Forelimb muscle (tissue), 1 donor: ENCODE measurements at regions not wholly inside any gene's neighbourhood (a gene's known extent, or its start where the extent isn't known, plus 50 kb on each side); places are given as distances from the start of the nearest gene placed in this dataset.
"Not testable (repeated sequence)": the region's sequence is repeated elsewhere in the genome, so short reads cannot be mapped to it uniquely, and the experiment has no call there.

ENCODE experiments used
- DNase-seq: peaks from one replicate; pipeline ENCODE4 v3.0.0-alpha.2; 2013; ENCODE audit warnings: low read depth

GRCh38 chr14:103260629-103261124 is 73.4 kb upstream of the EIF5 start:
- DNase-seq: no peak

DNA sequence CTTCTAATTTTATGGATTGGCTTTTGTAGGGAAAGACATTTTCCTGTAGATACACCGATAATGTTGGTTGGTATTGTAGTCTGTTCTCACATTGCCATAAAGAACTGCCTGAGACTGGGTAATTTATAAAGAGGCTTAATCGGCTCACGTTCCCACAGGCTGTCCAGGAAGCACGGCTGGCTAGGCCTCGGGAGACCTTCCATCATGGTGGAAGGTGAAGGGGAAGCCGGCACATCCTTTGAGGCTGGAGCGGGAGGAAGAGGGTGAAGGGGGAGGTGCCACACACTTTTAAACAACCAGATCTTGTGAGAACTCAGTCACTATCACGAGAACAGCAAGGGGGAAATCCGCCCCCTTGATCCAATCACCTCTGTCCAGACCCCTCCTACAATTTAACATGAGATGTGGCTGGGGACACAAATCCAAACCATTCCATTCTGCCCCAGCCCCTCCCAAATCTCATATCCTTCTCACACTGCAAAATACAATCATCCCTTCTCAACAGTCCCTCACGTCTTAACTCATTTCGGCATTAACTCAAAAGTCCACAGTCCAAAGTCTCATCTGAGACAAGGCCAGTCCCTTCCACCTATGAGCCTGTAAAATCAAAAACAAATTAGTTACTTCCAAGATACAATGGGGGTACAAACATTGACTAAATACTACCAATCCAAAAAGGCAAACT is 66.7 kb upstream of the EIF5 start:
- no peak for DNase-seq

DNA sequence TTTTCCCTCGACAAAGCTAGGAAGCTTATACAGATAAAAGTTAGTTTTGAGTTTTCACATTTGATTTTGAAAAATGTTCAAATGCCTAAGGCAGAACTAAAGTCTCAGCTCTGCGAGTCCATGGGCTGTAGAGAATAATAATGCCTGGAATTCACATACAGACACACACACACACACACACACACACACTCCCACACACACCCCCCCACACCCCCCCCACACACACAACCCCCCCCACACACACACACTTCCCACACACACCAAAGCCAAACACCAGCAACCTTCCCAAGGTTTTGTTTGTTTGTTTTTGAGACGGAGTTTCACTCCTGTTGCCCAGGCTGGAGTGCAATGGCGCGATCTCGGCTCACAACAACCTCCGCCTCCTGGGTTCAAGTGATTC is 62.8 kb upstream of the EIF5 start:
- no peak for DNase-seq

- no peak for DNase-seq
Measured at GRCh38 chr14:103273145-103273744, 60.8 kb upstream of the EIF5 start.

DNA sequence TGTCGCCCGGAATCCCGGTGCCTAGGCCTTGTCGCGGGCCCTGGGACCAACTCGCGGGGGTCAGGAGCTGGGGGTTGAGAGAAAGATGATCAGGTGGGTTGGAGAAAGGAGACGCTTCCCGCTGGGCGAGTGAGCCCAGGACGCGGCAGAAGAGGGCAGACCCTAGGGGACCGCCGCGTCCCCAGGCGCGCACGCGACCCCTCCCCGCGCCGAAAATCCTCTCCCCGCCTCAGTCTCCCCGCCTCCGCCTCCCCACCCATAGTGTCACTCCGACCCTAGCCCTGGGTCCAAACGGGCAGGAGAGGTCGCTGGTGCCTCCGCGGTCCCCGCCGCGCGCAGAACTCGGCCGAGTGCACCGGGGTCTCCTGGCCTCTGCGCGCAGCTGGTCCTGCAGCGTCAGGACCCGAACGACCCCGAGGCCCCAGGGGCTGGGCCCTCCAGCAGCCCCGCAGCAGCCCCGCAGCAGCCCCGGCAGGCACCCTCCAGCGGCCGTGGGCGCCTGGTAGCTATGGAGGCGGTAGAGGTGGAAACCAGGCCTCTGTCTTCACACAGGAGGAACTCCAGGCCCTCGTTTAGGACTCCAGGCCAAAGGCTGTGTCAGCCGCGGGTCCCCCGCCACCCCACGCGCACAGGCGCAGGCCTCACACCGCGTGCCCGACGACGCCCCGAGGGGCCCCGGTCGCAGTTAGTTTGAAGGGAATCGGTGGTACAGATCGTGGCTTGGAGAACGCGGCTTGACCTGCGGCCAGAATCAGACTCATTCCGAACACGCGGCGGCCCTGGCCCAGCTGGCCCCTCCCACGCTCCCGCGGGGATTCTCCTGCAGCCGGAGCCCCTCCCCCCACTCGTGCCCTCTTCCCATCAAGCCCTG is 60.1 kb upstream of the EIF5 start:
- DNase-seq: no peak

GRCh38 chr14:103275000-103275399 is 59.0 kb upstream of the EIF5 start:
- no peak for DNase-seq

- no peak for DNase-seq
Measured at GRCh38 chr14:103277931-103278330, 56.1 kb upstream of the EIF5 start.

DNA sequence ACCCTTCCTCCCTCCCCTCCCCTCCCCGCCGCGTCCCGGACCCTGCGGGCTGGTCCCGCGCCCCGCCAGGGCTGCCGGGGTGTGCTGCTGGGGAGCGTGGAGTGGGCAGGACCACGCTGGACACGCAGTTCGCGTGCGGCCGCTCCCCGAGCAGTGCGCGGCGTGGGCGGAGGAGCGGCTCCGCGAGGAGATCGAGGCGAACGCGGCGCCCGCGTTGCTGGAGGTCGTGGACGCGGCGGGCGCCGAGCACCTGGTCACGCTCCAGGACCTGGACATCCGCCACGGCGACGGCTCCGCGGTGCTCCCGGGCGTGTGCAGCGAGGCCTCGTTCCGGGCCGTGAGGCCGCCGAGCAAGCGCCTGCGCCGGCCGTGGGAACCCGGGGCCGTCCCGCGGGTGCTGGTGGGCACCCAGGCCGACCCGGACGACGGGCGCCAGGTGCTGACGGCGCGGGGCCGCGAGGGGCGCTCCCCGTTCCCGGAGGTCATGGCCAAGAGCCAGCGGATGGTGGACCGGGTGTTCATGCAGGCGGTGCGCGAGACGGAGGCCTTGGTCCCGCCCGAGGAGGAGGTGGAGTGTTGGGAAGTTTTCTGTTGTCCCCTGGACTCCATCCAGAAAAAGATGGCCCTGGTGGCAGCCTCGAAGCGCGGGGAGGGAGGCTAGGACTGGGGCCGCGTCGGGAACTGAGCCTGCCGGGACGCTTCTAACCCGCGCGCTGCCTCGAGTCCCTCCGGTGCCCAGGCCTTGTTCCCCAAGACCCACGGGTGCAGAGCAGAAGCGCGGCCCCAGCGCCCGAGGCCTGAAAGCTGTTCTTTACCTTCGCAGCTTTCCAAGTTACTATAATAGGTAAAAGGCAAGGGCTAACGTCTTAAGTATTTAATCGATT is 54.7 kb upstream of the EIF5 start:
- no peak for DNase-seq

- DNase-seq: no peak
Measured at GRCh38 chr14:103280278-103280928, 53.6 kb upstream of the EIF5 start.

DNA sequence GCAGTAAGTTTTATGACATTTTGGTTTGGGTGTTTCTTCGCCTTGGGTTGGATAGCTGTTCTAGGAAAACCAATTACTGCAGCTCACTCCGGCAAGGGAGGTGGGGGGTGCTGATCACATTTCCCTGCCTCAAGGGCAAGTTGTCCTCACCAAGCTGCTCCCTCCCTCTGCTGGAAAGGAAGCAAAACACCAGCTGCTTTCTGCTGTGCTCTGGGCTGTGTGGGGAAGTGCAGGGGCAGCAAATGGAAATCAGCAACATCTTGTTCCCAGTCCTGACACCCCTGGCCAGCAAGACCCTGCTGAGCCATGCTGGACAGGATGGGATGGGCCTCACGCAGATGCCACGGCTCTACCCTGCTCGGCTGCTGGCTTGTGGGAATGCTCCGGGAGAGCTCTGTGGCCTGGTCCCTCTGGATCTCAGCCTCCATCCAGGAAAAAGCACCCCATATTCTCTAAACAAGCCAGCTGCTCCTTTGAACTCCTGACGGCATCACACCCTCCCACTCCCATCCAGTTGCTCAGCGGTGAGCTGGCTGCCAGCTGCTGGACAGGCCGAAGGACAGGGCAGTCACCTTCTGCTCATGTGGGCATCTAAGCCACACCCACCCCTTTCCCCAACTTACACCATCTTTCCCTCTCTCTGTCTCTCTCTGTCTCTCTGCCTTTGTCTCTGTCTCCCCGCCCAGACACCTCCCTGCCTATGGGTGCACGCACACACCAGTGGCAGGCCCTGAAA is 52.4 kb upstream of the EIF5 start:
- DNase-seq: no peak

DNA sequence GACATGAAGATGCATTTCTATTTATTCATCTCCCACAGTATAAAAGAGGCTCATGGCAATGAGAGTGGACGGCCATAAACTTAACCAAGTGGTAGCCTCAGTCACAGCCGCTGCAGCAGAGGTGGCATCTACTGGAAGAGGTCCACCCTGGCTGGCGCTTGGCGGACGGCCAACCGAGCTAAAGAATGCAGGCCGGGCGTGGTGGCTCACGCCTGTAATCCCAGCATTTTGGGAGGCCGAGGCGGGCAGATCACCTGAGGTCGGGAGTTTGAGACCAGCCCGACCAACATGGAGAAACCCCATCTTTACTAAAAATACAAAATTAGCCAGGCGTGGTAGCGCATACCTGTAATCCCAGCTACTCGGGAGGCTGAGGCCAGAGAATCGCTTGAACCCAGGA is 51.7 kb upstream of the EIF5 start:
- not testable (repeated sequence) for DNase-seq

GRCh38 chr14:103282932-103283331 is 51.1 kb upstream of the EIF5 start:
- DNase-seq: no peak

GRCh38 chr14:103283916-103284315 is 50.1 kb upstream of the EIF5 start:
- DNase-seq: no peak
